ENCODE measurements at regions not wholly inside any gene's neighbourhood (a gene's known extent, or its start where the extent isn't known, plus 50 kb on each side); places are given as distances from the start of the nearest gene placed in this dataset.
A peak's percentile ranks its signal among the peaks of the same experiment; 100 is the strongest.

GRCh38 chr12:4140581-4141301 lies 132.8 kb upstream of the CCND2 start:
- SMC1A ChIA-PET (ENCODE audit: uncharacterized antibody, unreplicated experiment), result interaction anchor here (1.4 to 19.0 kb wide), 13 partner anchors 7 to 132 kb away, joined by 4 to 395 read pairs (median 12); partner anchors contain the start of gene CCND2
- WGBS (ENCODE audit: insufficient coverage, insufficient replicate concordance, low lambda C conversion rate, missing lambda C conversion rate), result 70% methylated on average over 8 of the region's 8 CpGs
- intact Hi-C loops (cut with micrococcal nuclease; ENCODE audit: unreplicated experiment), result no loop called here

More at GRCh38 chr12:4140581-4141301, 132.8 kb upstream of the CCND2 start:
- Histone ChIP-seq H3K27ac (ENCODE audit: control insufficient read depth, insufficient read depth) (peak overlapping the region; percentile 45), H3K9me3 (replicated peaks; ENCODE audit: control insufficient read depth, insufficient read depth, low read length) (no peaks in the 10 kb centered on the region), H3K27me3 (replicated peaks in 1 of 2; ENCODE audit: control insufficient read depth in 2 of 2, insufficient read depth in 2 of 2, low read length in 1 of 2) (no peaks in the 10 kb centered on the region), H3K4me2 (ENCODE audit: control insufficient read depth, insufficient read depth) (no peak overlapping the region), H3K36me3 (ENCODE audit: control insufficient read depth in 2 of 2, insufficient read depth in 2 of 2, low read length in 1 of 2) (no peaks in the 10 kb centered on the region), H3K79me2 (ENCODE audit: control insufficient read depth, insufficient read depth, low read length) (no peaks in the 10 kb centered on the region), H4K20me1 (ENCODE audit: control insufficient read depth, insufficient read depth) (no peaks in the 10 kb centered on the region), H3K4me3 (no peak overlapping the region), H3K9ac (ENCODE audit: control insufficient read depth, insufficient read depth, low read length) (no peak overlapping the region), H2AFZ (ENCODE audit: control insufficient read depth, low read depth, low read length) (no peak overlapping the region), H3K4me1 (ENCODE audit: control insufficient read depth, insufficient read depth, low read length) (peaks cover 68% of the 10 kb centered on the region)
- DNase-seq (ENCODE audit: low read depth, low spot score), result no peak
- POLR2A ChIA-PET, result interaction anchor here (0.6 to 10.6 kb wide), 11 partner anchors 8 to 133 kb away, joined by 3 to 245 read pairs (median 6); partner anchors contain the start of gene CCND2
- RAD21 ChIA-PET (ENCODE audit: unreplicated experiment), result interaction anchor here (0.6 to 18.7 kb wide), 15 partner anchors 11 to 137 kb away, joined by 3 to 360 read pairs (median 10); partner anchors contain the start of gene CCND2
- CTCF ChIA-PET, result interaction anchor here (0.8 to 16.4 kb wide), 8 partner anchors 13 to 132 kb away, joined by 3 to 256 read pairs (median 19); partner anchors contain the start of gene CCND2
- TF ChIP-seq ZSCAN29 (IDR thresholded peaks at IDR 0.05), result no peak
- no peak for TF ChIP-seq E2F8 (IDR thresholded peaks at IDR 0.05; ENCODE audit: low read depth, partially characterized antibody)
- TF ChIP-seq POLR2AphosphoS5 (IDR thresholded peaks at IDR 0.05; ENCODE audit: low read length), result no peak
- 0 out of 2 replicates have a peak, but pooled peaks have one; percentile 12 for TF ChIP-seq RUNX3 (IDR thresholded peaks at IDR 0.05; ENCODE audit: low read length)
- no peak for TF ChIP-seq SMARCA5 (IDR thresholded peaks at IDR 0.05)
- no peak for TF ChIP-seq ZNF622 (IDR thresholded peaks at IDR 0.05)
- TF ChIP-seq NBN (IDR thresholded peaks at IDR 0.05), result 0 out of 2 replicates have a peak, but pooled peaks have one; percentile 22
- no peak for TF ChIP-seq EP300 (IDR thresholded peaks at IDR 0.05; ENCODE audit: borderline replicate concordance in 1 of 2, control insufficient read depth in 1 of 2, low read depth in 2 of 2, low read length in 2 of 2)
- 0 out of 2 replicates have a peak, but pooled peaks have one; percentile 38 for TF ChIP-seq EED (IDR thresholded peaks at IDR 0.05; ENCODE audit: low read depth)
- 0 out of 2 replicates have a peak, but pooled peaks have one; percentile 9 for TF ChIP-seq IKZF1 (conservative IDR thresholded peaks at IDR 0.05)
- TF ChIP-seq BMI1 (IDR thresholded peaks at IDR 0.05; ENCODE audit: borderline replicate concordance), result no peak
- FAIRE-seq, result no peak
- in situ Hi-C loops (cut with MboI), result loop anchor here (10.0 kb wide), 1 partner anchor 134 kb away; the partner anchor contains the start of gene CCND2
- ATAC-seq, result no peak
- BruUV-seq (replicated peaks), result TSS peak; percentile 71
